GM21447 (cell line): ENCODE measurements at regions not wholly inside any gene's neighbourhood (a gene's known extent, or its start where the extent isn't known, plus 50 kb on each side); places are given as distances from the start of the nearest gene placed in this dataset.
"Not testable (repeated sequence)": the region's sequence is repeated elsewhere in the genome, so short reads cannot be mapped to it uniquely, and the experiment has no call there.

Experiments used
- ATAC-seq: cut with Tn5 transposase; IDR thresholded peaks from one replicate; pipeline ENCODE4 v1.9.1; 2021; ENCODE audit not compliant: unreplicated experiment

DNA sequence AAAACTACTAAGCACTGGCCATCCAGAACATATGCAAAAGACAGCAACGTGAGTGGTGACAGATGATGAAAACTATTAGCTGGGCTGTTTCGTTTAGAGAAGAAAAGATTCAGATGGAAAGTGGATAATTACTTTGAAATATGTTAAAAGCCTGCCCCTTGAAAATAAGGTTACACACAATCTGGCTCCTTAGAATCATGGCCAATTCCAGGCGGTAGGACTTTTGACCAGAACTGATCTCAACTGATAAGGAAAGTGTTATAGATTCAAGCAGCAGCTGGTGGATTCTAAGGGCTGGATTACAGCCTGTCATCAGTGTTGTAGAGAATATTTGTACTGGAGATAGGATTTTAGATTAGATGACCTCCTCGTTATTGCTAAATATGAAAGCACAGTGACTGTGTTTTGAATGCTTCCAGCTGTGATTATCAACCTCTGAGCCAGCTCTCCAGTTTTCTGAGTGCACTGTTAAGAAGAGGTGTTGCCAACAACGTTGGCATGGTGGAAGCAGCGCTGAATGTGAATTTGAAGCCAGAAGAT lies 75.1 kb downstream of the KBTBD2 start:
- not testable (repeated sequence) for ATAC-seq

DNA sequence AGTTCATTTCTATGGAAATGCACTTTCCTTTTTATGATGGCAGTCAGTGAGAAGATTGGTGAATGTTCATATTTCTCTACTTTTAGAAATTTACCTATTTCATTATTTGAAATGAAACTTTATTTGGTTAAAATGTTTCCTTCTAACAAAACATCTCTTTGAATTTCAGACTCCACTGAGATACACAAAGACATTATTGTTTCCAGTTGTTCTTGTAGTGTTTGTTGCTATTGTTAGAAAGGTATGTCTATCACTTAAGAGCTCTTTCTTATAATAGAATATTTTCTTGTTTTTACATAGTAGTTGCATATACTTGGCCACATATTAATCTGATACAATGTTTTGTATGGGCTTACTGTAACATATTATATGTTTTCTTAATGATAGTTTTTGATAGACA lies 76.8 kb downstream of the KBTBD2 start:
- not testable (repeated sequence) for ATAC-seq

DNA sequence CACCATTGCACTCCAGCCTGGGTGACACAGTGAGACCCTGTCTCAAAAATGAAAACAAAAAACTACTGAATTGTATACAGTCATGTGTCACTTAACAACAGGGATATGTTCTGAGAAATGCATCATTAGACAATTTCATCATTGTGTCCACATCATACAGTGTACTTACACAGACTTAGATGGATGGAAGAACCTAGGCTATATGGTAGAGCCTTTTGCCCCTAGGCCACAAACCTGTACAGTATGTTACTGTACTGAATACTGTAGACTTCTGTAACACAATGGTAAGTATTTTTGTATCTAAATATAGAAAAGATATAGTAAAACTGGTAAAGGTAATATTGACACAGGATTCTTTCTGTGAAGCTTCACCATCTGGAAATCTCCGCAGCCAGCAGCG lies 81.7 kb downstream of the KBTBD2 start:
- no peak for ATAC-seq

DNA sequence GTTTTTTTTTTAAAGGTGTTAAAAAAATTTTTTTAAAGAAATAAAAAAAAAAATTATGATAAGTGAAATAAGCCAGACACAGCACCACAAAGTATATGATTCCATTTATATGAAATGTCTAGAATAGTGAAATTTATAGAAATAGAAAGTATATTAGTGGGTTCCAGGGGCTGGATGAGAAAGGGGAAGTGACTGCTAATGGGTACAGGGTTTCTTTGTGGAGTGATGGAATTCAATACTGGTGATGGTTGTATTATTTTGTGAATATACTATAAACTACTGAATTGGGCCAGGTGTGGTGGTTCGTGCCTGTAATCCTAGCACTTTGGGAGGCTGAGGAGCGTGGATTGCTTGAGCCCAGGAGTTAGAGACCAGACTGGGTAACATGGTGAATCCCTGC lies 82.2 kb downstream of the KBTBD2 start:
- ATAC-seq, result no peak

DNA sequence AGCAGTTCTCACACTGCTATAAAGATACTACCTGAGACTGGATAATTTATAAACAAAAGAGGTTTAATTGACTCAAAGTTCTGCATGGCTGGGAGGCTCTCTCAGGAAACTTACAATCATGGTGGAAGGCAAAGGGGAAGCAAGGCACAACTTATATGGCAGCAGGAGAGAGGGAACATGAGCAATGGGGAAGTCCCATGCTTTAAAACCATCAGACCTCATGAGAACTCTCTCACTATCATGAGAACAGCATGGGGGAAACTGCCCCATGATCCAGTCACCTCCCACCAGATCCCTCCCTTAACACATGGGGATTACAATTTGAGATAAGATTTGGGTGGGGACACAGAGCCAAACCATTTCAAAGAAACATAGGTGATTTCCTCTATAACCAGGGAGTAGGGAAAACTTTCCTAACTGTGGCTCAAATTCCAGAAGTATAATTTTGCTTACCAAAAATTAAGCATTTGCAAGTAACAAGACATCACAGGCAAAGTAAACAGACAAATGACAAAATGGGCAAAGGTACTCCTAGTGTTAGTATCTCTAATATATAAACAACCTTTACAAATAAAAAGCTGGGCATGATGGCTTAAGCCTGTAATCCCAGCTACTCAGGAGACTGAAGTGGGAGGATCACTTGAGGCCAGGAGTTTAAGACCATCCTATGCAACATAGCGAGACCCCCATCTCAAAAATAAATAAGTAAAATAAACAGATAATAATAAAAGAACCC lies 88.0 kb downstream of the KBTBD2 start:
- ATAC-seq, result no peak

DNA sequence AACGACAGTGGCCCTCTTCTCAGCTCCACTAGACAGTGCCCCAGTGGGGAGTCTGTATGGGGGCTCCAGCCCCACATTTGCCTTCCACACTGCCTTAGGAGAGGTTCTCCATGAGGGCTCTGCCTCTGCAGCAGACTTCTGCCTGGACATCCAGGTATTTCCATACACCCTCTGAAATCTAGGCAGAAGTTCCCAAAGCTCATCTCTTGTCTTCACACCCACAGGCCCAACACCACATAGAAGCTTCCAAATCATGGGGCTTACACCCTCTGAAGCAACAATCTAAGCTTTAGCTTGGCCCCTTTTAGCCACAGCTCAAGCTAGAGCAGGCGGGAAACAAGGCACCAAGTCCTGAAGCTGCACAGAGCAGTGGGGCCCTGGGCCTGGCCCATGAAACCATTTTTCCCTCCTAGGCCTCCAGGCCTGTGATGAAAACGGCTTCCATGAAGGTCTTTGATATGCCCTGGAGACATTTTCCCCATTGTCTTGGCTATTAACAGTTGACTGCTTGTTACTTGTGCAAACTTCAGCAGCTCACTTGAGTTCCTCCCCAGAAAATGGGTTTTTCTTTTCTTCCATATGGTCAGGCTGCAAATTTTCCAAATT lies 89.2 kb downstream of the KBTBD2 start:
- no peak for ATAC-seq

DNA sequence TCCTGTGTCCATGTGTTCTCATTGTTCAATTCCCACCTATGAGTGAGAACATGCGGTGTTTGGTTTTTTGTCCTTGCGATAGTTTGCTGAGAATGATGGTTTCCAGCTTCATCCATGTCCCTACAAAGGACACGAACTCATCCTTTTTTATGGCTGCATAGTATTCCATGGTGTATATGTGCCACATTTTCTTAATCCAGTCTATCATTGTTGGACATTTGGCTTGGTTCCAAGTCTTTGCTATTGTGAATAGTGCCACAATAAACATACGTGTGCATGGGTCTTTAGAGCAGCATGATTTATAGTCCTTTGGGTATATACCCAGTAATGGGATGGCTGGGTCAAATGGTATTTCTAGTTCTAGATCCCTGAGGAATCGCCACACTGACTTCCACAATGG lies 98.5 kb downstream of the KBTBD2 start:
- ATAC-seq, result not testable (repeated sequence)

DNA sequence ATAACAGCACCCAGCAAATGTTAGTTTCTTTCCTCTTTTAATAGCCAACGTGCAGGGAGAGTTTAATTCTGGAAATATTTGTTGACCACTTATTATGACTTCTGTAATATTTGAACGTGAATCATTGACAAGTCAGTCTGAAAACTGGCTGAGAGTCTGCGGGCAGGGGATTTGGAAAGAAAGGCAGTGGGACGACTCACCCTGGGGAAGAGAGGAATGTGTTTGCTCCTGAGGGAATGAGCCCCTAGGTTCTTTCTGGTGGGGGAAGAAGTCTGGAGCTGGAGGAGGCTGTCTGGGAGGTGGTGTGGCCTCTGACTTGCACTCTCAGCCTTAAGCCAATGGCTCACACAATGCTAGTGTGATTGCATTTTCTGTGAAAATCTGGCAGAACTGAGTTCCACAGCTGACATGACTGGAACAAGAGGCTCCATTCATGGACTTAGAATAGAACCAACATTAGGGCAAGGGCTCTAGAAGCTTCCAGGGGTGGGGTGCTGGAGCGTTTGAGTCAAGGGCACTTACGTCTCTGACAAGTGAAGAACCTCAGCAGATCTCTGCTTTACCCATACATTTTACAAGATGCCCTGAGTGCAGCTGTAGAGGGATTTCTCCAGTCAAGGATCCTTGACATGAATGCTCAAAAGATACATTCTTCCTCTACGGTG lies 100.7 kb downstream of the KBTBD2 start:
- not testable (repeated sequence) for ATAC-seq

DNA sequence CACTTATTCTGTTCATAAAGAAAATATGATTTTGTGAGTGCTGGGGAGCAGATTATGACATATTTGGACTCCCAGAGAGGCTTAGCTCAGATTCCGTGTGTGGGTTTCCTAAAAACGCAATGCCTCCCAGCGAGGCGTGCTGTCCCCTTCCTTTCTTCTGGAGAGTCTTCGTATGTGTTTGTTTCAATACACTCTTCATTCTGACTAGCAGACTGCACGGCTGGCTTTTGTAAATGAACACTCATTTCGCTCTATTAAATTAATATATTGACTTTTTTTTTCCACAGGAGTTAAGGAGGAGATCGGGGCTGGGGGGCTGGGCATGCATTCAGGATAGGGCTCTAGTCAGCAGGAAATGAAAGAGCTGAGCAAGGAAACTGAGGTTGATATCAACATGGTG lies 102.3 kb downstream of the KBTBD2 start:
- not testable (repeated sequence) for ATAC-seq

DNA sequence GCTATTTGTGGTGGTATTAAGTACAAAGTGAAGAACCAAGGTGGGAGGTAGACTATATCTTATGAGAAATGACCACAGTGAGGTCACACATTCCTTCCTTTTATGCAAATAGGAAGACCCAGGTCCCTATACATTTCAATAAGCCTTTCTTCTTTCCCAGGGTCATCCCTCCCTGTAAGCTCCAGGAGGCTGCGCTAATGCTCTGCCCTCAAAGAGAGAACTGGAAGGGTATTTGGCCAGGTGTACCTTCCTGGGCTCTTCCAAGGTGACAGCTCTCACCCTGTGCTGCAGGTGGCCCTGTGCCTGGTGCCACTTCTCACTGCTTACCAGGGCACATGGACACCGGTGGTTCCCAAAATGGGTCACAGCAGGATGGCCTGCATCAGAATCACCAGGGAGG lies 103.4 kb downstream of the KBTBD2 start:
- ATAC-seq, result not testable (repeated sequence)

DNA sequence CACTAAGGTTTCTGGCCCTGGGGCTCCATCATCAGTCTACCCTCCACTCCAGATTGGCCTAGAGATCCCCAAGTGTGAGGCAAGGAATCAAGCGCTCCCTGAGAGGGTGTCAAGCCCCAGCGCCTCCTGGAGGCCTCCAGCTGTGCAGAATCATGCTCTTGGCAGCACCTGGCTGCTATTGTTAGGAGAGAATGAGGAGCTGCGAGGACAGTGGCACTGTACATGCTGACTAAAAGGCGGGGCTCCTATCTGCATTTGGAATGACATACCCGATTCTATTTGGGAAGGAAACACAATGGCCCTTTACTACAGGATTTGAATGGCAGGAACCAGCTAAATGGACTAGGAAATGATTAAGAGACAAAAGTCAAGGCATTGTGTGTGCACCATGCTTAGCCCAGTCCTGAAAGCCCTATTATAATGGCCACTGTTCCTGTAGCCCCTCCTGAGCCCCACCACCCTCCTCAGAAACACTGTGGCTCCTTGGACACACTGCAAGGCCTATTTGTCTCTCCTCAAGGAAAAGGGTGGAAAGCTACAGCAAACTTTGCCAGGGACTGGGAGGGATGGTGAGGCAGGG lies 106.1 kb downstream of the KBTBD2 start:
- not testable (repeated sequence) for ATAC-seq

DNA sequence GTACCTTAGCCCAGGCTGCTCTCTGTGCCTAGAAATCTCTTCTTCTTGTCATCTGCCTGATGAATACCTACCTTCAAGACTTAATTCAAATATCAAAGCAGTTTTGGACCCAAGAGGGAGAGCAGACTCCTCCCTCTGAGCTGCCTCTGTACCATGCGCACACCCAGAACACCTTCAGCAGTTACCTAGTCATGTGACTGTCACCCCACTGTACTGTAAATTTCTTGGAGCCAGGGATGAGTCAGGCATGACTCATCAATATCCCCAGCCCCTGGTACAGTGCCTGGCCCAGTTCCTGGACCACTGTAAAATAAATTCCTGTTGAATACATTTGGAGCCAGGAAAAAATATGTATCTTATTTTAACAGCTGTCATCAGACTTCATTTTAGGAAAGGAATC lies 111.7 kb downstream of the KBTBD2 start:
- ATAC-seq, result not testable (repeated sequence)

DNA sequence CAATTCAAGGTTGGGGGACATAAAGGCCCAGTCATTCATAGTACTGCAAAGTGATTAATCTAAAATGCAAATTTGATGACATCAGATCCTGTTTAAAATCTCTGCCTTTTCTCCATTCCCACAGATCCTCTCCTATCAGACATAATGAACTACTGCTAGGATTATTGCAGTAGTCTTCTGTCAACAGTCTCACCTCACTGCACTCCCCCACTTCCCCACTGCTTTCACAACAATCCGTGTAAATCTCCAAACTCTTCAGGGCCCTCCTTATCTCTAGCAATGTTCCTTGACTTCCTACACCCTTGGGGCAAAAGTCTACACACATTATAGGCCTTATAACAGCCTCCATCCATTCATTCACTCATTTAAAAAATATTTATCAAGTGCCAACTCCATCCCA lies 112.4 kb downstream of the KBTBD2 start:
- no peak for ATAC-seq

DNA sequence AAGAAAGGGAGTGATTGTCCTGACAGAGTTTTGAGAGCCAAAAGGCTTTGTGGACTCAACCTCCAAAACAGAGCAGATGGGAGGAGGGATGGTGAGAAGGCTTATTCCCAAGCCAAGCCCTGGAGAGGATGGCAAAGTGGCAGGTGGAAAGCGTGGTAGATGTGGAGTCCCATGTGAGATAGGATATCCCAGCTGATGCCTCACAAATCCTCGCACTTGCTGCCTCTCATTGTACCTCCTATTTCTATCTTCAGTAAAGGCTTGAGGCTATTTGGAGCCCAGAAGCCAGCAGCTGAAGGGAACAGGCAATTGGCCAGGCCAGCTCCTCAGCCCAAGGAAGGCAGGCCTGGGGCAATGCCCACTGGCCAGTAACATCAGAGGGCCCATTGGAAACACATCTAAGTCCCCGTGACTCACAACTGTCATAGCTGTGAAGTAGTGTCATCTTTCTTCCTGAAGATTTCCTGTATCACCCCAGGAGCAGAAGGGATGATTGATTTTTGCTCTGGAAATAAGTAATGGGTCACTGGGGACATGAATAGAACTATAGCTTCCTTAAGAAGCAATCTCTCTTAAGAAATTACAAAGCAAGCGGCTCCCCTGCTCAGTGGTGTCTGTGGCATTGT lies 114.4 kb downstream of the KBTBD2 start:
- not testable (repeated sequence) for ATAC-seq

DNA sequence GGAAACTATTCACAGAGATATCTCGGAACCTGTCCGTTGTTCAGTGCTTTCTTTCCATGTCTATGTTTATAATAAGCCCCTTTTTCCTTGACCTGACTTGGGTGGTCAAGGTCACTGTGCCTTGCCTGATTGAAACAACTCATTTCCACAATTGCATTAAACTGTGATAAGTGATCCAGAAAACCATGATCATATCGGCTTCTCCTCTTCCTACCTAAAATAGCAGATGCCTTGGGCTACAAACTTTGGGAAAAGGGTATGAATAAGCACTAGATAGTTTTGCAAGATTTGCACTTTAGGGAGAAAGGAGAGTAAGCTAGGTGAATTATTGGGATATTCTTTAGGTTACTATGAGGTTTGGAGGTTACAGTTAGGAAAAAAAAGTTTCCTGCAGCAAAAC lies 115.2 kb downstream of the KBTBD2 start:
- ATAC-seq, result not testable (repeated sequence)

DNA sequence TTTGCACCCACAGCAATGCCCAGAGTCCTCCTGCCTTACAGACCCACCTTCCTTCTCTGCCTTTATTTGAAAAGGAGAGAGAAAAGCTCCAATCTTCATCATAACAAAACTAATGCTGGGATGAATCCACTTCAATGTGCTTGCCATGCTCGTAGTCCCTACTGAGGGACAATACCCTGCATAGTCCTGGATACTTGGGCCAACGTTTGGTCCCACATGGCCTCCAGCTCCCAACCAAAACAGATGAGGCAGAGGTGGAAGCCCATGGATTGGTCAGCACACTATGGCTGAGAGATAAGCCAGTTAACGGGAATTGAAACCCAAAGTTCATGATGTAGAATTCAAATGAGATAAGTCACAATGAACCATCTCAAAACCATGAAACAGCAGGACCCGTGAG lies 115.8 kb downstream of the KBTBD2 start:
- ATAC-seq, result not testable (repeated sequence)

DNA sequence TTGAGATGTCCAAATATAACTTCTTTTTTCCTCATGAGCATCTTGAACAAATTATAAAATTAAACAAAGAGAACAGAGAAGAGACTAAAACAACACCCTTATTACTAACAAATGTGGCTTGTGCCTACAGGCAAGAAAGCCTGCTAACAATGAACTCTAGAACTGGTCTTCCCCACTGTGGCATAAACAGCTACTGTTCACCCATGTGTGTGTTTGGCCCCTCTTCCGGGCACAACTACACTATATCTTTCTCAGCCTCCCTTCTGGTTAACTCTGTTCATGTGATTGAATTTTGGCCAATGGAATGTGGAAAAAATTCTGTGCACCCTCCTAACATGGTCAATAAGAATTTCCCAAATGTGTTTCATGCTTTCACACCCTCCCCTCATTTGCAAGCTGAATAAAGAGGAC lies 117.0 kb downstream of the KBTBD2 start:
- ATAC-seq, result no peak

DNA sequence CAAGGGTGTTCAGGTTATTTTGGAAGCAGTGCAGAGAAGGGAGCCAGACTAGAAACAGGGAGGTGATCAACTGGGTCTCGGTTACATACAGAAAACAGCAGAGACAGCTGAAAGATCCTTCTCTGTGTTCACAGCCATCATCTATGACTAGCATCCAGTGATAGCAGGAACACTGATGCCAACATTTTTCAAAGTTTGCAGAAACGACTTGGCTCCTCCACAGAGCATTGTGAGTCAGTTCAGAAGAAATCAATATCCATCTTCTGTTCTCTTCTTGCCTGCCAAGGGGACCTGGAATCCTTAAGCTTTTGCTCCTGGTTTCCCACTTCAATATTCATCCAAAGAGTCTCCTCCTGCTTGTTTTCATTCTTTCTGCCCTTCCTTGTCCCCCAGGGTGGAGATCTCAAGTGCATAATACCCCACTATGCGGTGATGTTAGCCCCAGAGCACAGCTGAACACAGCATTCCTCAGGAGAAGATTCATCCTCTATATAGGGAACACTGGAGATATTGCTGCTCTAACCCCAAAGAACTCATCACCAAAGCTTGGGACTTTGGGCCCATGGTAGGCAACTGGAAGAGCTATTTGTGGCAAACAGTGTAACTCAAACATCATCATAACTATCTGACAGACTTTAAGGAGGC lies 122.6 kb downstream of the KBTBD2 start:
- not testable (repeated sequence) for ATAC-seq

DNA sequence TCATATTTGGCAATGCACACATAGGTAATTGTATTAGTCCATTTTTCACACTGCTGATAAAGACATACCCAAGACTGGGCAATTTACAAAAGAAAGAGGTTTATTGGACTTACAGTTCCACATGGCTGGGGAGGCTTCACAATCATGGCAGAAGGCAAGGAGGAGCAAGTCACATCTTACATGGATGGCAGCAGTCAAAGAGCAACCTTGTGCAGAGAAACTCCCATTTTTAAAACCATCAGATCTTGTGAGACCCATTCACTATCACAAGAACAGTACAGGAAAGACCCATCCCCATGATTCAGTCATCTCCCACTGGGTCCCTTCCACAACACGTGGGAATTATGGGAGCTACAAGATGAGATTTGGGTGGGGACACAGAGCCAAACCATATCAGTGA lies 123.2 kb downstream of the KBTBD2 start:
- ATAC-seq, result not testable (repeated sequence)

DNA sequence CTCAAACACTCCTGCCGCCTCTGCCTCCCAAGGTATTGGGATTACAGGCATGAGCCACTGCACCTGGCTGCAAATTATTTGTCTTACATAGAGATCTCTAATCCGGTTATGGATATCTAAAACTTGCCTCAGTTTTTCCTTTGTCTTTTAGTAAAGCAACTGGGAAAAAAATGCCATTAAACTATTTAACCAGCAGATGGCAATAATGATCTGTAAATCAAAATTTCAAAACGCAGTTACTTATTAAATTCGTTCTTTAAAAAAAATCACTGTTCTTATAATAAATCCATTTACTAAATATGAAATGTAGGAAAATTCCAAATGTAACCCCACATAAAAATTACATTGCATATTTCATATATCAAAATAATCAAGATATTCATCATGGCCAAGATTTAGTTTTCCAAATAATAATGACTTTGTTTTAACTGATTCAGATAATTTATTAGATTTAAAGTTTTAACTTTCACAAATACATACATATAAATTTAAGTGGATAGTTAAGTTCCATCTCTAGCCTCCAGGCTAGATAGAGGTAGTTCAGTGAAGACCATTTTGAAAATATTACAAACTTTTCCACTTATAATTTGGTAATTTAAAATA lies 125.8 kb downstream of the KBTBD2 start:
- ATAC-seq, result not testable (repeated sequence)
